SJSA1 (cell line): ENCODE measurements at regions not wholly inside any gene's neighbourhood (a gene's known extent, or its start where the extent isn't known, plus 50 kb on each side); places are given as distances from the start of the nearest gene placed in this dataset.
"Not testable (repeated sequence)": the region's sequence is repeated elsewhere in the genome, so short reads cannot be mapped to it uniquely, and the experiment has no call there.

Experiments used
- DNase-seq, 2 experiments: peaks; one replicate each; pipeline ENCODE4 v3.0.0-alpha.2; 2015 to 2020; ENCODE audit warnings: low spot score in 2 of 2, low read depth in 1 of 2
- H3K27ac ChIP-seq: fragments of 250-450 bp; sonication (Bioruptor Pico); 2 replicates; pipeline ENCODE4 v1.5.1; 2020; ENCODE audit warnings: mild to moderate bottlenecking, moderate library complexity
- H3K27me3 ChIP-seq: fragments of 250-450 bp; sonication (Bioruptor Pico); replicated peaks from 2 replicates; pipeline ENCODE4 v1.5.1; 2020; ENCODE audit warnings: mild to moderate bottlenecking, moderate library complexity
- H3K36me3 ChIP-seq: fragments of 250-450 bp; sonication (Bioruptor Pico); 2 replicates; pipeline ENCODE4 v1.5.1; 2020; ENCODE audit warnings: mild to moderate bottlenecking
- H3K4me1 ChIP-seq: fragments of 250-450 bp; sonication (Bioruptor Pico); replicated peaks from 2 replicates; pipeline ENCODE4 v1.6.1; 2021; ENCODE audit warnings: mild to moderate bottlenecking
- H3K4me3 ChIP-seq: fragments of 250-450 bp; sonication (Bioruptor Pico); 2 replicates; pipeline ENCODE4 v1.5.1; 2020; ENCODE audit warnings: mild to moderate bottlenecking
- H3K9me3 ChIP-seq: fragments of 250-450 bp; sonication (Bioruptor Pico); replicated peaks from 2 replicates; pipeline ENCODE4 v1.5.1; 2020; ENCODE audit warnings: mild to moderate bottlenecking

DNA sequence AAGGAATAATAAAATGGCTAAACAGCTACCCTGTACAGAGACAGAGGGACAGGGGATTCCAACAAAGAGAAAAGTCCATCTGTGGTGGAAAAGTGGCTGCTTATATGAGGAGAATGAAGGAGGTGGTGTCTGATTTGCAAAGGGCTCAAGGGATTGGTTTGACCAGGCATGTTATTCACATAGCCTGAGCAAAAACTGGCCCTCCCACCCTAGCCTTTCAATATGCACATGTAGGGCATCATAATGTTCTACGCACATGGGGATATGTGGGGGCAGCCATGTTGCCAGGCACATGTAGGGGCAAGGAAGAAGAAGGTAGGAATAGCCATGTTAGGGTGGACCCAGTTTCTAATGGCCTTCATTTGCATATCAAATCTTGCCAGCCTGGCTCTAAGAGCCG, 1527.1 kb downstream of the RPIA start:
- not testable (repeated sequence) for H3K27ac ChIP-seq, DNase-seq, H3K36me3 ChIP-seq, H3K27me3 ChIP-seq, H3K4me3 ChIP-seq, H3K4me1 ChIP-seq, H3K9me3 ChIP-seq

- not testable (repeated sequence) for H3K4me3 ChIP-seq, H3K27me3 ChIP-seq, H3K9me3 ChIP-seq, DNase-seq, H3K27ac ChIP-seq, H3K36me3 ChIP-seq, H3K4me1 ChIP-seq
These were observed 1529.3 kb downstream of the RPIA start for GRCh38 chr2:90220623-90221299.

- Histone ChIP-seq H3K27ac (no peak overlapping the region), H3K4me1 (no peaks in the 10 kb centered on the region), H3K4me3 (no peak overlapping the region), H3K9me3 (no peaks in the 10 kb centered on the region), H3K36me3 (no peaks in the 10 kb centered on the region), H3K27me3 (no peaks in the 10 kb centered on the region)
- no peak for DNase-seq
These were observed 1529.8 kb downstream of the RPIA start for GRCh38 chr2:90221300-90221651.

GRCh38 chr2:90224767-90225166, 1533.3 kb downstream of the RPIA start:
- H3K4me3 ChIP-seq, H3K4me1 ChIP-seq, H3K27ac ChIP-seq, H3K27me3 ChIP-seq, H3K36me3 ChIP-seq, DNase-seq, H3K9me3 ChIP-seq: not testable (repeated sequence)

DNA sequence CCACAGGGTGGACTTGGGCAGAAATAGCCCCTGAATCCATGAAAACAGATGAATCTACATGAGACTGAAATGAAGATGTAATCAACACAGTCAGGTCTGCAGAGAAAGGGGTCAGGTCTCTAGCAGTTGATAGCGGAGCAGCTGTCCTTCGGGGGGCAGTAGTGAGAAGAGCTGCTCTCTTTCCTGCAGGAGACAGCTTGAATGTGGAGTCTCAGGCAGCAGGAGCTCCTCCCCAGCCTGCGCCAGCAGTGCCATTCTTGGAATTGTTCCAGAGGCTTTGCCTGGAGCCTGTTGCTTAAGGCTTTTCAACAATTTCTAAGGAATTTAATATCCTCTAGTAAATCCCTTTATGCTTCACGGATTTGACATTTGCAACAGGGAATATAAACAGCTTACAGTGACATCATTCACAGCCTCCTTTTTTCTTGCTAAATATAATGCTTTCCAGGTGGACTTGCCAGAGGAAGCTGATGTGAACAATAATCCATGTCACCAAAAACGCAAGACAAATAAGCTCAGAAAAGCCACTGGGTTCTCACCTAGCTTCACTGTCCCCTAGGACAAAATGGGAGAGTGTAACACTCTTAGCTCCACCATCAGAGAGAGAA, 1535.1 kb downstream of the RPIA start:
- not testable (repeated sequence) for H3K27me3 ChIP-seq, H3K9me3 ChIP-seq, H3K4me3 ChIP-seq, H3K36me3 ChIP-seq, H3K27ac ChIP-seq, H3K4me1 ChIP-seq
- DNase-seq, result peak; percentile 47 to 70

DNA sequence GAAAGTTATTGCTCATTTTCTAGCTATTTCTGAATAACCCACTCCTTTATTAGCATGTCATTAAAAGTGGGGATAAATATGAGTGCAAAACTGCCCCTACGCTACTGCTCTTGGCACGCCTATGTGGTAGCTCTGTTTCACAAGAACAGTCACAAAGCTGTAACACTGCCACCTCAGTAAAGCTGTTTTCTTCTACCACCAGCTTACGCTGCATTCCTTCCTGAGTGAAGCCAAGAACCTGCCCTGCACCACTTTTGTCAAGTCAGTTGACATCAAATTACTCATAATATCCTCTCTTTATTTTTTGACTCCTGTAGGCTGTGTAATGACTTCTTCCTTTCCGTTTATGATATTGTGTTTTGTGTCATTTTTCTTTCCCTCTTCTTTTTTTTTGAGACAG, 1539.7 kb downstream of the RPIA start:
- DNase-seq, H3K4me3 ChIP-seq, H3K36me3 ChIP-seq, H3K27ac ChIP-seq, H3K4me1 ChIP-seq, H3K27me3 ChIP-seq, H3K9me3 ChIP-seq: not testable (repeated sequence)

DNA sequence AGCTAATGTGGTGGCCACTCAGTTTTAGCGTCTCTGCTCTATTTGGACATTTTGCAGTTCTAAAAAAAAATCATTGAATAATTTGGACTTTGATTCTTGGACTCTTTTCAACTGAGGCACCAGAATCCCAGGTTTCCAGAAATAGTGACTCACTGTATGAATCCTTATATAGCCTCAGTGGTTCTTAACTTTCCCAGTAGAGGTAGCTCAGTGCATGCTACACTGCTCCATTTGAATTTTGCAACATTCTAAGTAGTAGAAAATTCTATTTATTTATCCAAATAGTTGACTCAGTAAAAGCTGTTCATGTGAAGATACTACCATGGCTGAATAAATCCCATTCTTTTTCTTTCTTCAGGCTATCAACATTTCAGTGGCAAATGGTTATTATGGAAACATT, 1544.0 kb downstream of the RPIA start:
- not testable (repeated sequence) for H3K4me3 ChIP-seq, DNase-seq, H3K27ac ChIP-seq, H3K27me3 ChIP-seq, H3K4me1 ChIP-seq, H3K36me3 ChIP-seq, H3K9me3 ChIP-seq

GRCh38 chr2:90237923-90238361, 1546.5 kb downstream of the RPIA start:
- DNase-seq, result peak; percentile 20 to 81
- H3K27ac ChIP-seq, H3K9me3 ChIP-seq, H3K4me1 ChIP-seq, H3K27me3 ChIP-seq, H3K36me3 ChIP-seq, H3K4me3 ChIP-seq: not testable (repeated sequence)

GRCh38 chr2:90238505-90239230, 1547.2 kb downstream of the RPIA start:
- H3K9me3 ChIP-seq, H3K36me3 ChIP-seq, DNase-seq, H3K27ac ChIP-seq, H3K4me1 ChIP-seq, H3K27me3 ChIP-seq, H3K4me3 ChIP-seq: not testable (repeated sequence)

DNA sequence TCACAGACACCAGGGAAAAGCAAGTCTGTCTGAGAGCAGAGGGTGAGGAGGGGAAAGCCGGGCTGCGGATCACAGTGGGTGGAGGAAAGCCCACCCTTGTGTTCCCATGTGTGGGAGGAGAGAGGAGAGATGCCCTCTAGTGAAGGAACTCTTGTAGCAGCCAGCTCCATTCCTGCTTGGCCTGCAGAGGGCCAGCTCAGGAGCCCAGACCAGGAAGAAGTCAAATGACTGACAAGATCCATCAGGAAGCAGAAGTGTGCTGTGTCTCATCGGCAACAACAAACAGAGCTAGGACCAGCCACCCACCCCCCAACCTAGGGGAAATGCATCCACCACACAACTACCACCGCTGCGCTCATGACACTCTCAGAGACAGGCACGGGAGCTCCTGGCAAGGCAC, 1548.3 kb downstream of the RPIA start:
- H3K4me3 ChIP-seq, DNase-seq, H3K36me3 ChIP-seq, H3K27ac ChIP-seq, H3K9me3 ChIP-seq, H3K4me1 ChIP-seq, H3K27me3 ChIP-seq: not testable (repeated sequence)

DNA sequence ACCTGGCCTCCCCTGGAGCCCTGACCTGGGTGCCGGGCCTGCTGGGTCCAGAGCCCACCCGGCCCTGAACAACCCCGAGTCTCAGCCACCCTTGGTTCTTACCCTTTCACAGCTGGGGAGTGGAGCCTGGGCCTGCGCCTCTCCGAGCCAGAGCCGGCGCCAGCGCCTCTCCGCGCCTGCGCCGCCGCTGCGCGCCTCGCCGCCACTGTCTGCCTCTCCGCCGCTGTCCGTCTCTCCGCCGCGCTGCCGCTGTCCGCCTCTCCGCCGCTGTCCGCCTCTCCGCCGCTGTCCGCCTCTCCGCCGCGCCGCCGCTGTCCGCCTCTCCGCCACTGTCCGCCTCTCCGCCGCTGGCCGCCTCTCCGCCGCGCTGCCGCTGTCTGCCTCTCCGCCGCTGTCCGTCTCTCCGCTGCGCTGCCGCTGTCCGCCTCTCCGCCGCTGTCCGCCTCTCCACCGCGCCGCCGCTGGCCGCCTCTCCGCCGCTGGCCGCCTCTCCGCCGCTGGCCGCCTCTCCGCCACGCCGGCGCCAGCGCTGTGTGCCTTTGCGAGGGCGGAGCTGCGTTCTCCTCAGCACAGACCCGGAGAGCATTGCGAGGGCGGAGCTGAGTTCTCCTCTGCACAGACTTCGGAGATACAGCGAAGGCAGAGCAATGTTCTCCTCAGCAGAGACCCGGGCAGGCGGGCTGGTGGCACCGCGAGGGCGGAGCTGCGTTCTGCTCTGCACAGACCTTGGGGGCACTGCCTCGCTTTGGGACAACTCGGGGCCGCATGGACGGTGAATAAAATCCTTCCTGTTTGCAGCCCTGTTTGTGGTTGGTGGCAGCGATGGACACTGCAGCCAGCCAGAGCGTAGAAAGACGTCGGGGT, 1553.7 kb downstream of the RPIA start:
- H3K4me1 ChIP-seq, H3K27me3 ChIP-seq, H3K36me3 ChIP-seq, H3K9me3 ChIP-seq: not testable (repeated sequence)
- peak overlapping the region; percentile 40 for H3K4me3 ChIP-seq
- peak; percentile 43 to 66 for DNase-seq
- peak overlapping the region; percentile 54; the same call in 1 of the 2 replicates for H3K27ac ChIP-seq

DNA sequence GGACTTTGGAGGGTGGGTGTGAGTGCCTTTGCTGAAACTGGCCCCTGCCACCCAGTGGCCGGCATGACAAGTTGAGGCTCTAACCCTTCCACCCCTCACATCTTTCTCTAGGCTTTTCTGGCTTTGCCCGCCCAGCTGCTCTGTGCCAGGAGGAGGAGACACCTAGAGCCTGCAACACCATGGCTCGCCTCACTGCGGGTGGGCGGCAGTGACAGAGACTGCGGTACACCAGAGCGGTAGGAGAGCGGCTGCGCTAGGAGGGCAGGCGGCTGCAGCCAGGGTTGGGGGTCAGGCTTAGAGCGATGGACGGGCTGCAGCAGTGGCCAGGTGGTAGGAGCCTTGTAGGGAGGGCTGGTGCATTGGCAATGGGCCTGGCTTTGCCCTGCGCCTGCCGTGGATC, 1556.9 kb downstream of the RPIA start:
- not testable (repeated sequence) for H3K27me3 ChIP-seq, H3K9me3 ChIP-seq, DNase-seq, H3K4me3 ChIP-seq, H3K4me1 ChIP-seq, H3K36me3 ChIP-seq, H3K27ac ChIP-seq

GRCh38 chr2:90250350-90250749, 1558.9 kb downstream of the RPIA start:
- not testable (repeated sequence) for H3K4me1 ChIP-seq, H3K27me3 ChIP-seq, H3K9me3 ChIP-seq, H3K36me3 ChIP-seq, H3K4me3 ChIP-seq, H3K27ac ChIP-seq, DNase-seq

DNA sequence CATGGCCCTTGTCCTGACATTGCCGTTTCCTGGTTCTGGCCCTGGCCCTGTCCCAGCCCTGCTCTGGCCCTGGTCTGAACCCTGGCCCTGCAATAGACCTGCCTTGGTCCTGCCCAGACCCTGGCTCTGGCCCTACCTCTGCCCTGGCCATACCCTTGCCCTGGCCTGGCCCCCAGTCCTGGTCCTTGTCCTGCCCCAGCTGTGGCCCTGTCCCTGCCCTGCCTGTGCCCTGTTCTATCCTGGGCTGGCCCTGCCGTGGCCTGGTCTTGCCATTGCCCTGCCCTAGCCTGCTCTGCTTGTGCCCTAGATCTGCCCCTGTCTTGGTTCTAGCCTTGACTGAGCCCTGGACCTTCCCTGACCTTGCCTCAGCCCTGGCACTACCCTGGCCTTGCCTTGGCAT, 1560.1 kb downstream of the RPIA start:
- H3K27me3 ChIP-seq, H3K4me1 ChIP-seq, H3K4me3 ChIP-seq, H3K9me3 ChIP-seq, H3K27ac ChIP-seq, H3K36me3 ChIP-seq, DNase-seq: not testable (repeated sequence)
